ENCODE measurements at regions not wholly inside any gene's neighbourhood (a gene's known extent, or its start where the extent isn't known, plus 50 kb on each side); places are given as distances from the start of the nearest gene placed in this dataset.
"Not testable (repeated sequence)": the region's sequence is repeated elsewhere in the genome, so short reads cannot be mapped to it uniquely, and the experiment has no call there.

- Histone ChIP-seq H3K27me3 (replicated peaks) (no peaks in the 10 kb centered on the region), H3K27ac (no peak overlapping the region), H3K4me3 (ENCODE audit: low read depth, low read length) (no peak overlapping the region), H3K36me3 (replicated peaks) (no peaks in the 10 kb centered on the region)
- TF ChIP-seq CTCF (IDR thresholded peaks at IDR 0.05; ENCODE audit: low read depth, low read length, missing control alignments), result no peak
- in situ Hi-C loops (cut with HindIII; ENCODE audit: low pct_ligation_motif_present, low sequenced_read_pairs), result no loop called here
- no peak for DNase-seq
These were observed 109.7 kb upstream of the PRMT8 start for GRCh38 chr12:3381059-3382047.

- Histone ChIP-seq H3K27ac (no peak overlapping the region), H3K27me3 (replicated peaks) (no peaks in the 10 kb centered on the region), H3K4me3 (ENCODE audit: low read depth, low read length) (no peak overlapping the region), H3K36me3 (replicated peaks) (no peaks in the 10 kb centered on the region)
- in situ Hi-C loops (cut with HindIII; ENCODE audit: low pct_ligation_motif_present, low sequenced_read_pairs), result no loop called here
- no peak for TF ChIP-seq CTCF (IDR thresholded peaks at IDR 0.05; ENCODE audit: low read depth, low read length, missing control alignments)
- no peak for DNase-seq
These were observed 101.0 kb upstream of the PRMT8 start for GRCh38 chr12:3389986-3390385.

- H3K27me3 ChIP-seq (replicated peaks); H3K36me3 ChIP-seq (replicated peaks); H3K4me3 ChIP-seq (ENCODE audit: low read depth, low read length); in situ Hi-C loops (cut with HindIII; ENCODE audit: low pct_ligation_motif_present, low sequenced_read_pairs); H3K27ac ChIP-seq; DNase-seq: not testable (repeated sequence)
These were observed 93.4 kb upstream of the PRMT8 start for GRCh38 chr12:3397596-3397995.

GRCh38 chr12:3398196-3398789 is 92.7 kb upstream of the PRMT8 start:
- in situ Hi-C loops (cut with HindIII; ENCODE audit: low pct_ligation_motif_present, low sequenced_read_pairs), result no loop called here

GRCh38 chr12:3405821-3406220 is 85.2 kb upstream of the PRMT8 start:
- no peak for TF ChIP-seq CTCF (IDR thresholded peaks at IDR 0.05; ENCODE audit: low read depth, low read length, missing control alignments)
- no peaks in the 10 kb centered on the region for H3K27me3 ChIP-seq (replicated peaks)
- no peak for DNase-seq
- H3K36me3 ChIP-seq (replicated peaks), result no peaks in the 10 kb centered on the region
- no peak overlapping the region for H3K4me3 ChIP-seq (ENCODE audit: low read depth, low read length)
- no peak overlapping the region for H3K27ac ChIP-seq
- in situ Hi-C loops (cut with HindIII; ENCODE audit: low pct_ligation_motif_present, low sequenced_read_pairs), result no loop called here

More at GRCh38 chr12:3398196-3398789, 92.7 kb upstream of the PRMT8 start:
- H3K36me3 ChIP-seq (replicated peaks), result no peaks in the 10 kb centered on the region
- no peak for TF ChIP-seq CTCF (IDR thresholded peaks at IDR 0.05; ENCODE audit: low read depth, low read length, missing control alignments)
- DNase-seq, result no peak
- no peaks in the 10 kb centered on the region for H3K27me3 ChIP-seq (replicated peaks)
- no peak overlapping the region for H3K27ac ChIP-seq
- no peak overlapping the region for H3K4me3 ChIP-seq (ENCODE audit: low read depth, low read length)

- Histone ChIP-seq H3K27me3 (replicated peaks) (no peaks in the 10 kb centered on the region), H3K36me3 (replicated peaks) (no peaks in the 10 kb centered on the region), H3K27ac (no peak overlapping the region), H3K4me3 (ENCODE audit: low read depth, low read length) (no peak overlapping the region)
- in situ Hi-C loops (cut with HindIII; ENCODE audit: low pct_ligation_motif_present, low sequenced_read_pairs), result no loop called here
- no peak for DNase-seq
- TF ChIP-seq CTCF (IDR thresholded peaks at IDR 0.05; ENCODE audit: low read depth, low read length, missing control alignments), result no peak
These were observed 83.3 kb upstream of the PRMT8 start for GRCh38 chr12:3407723-3408122.
